ENCODE measurements at regions not wholly inside any gene's neighbourhood (a gene's known extent, or its start where the extent isn't known, plus 50 kb on each side); places are given as distances from the start of the nearest gene placed in this dataset.

DNA sequence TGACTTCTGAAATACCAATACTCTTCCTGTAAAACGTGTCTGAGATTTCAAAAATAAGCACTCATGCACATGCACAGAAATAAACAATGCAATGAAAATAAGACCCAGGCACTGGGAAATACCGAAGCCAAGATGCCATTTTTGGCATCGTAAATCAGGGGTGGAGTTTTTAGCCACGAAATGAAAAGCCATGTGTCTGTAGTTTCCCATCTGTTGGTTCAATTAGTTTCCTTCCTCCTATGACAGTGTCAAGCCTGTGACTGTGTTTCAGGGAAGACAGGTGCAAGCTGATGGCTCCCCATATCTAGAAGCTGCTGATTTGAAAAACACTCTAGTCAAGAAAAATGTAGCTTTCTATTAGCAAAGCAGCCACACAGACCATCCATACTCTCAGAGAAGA, 480.4 kb upstream of the CAMK1G start:
- TF ChIP-seq, protein P1, sequence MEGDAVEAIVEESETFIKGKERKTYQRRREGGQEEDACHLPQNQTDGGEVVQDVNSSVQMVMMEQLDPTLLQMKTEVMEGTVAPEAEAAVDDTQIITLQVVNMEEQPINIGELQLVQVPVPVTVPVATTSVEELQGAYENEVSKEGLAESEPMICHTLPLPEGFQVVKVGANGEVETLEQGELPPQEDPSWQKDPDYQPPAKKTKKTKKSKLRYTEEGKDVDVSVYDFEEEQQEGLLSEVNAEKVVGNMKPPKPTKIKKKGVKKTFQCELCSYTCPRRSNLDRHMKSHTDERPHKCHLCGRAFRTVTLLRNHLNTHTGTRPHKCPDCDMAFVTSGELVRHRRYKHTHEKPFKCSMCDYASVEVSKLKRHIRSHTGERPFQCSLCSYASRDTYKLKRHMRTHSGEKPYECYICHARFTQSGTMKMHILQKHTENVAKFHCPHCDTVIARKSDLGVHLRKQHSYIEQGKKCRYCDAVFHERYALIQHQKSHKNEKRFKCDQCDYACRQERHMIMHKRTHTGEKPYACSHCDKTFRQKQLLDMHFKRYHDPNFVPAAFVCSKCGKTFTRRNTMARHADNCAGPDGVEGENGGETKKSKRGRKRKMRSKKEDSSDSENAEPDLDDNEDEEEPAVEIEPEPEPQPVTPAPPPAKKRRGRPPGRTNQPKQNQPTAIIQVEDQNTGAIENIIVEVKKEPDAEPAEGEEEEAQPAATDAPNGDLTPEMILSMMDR (IDR thresholded peaks at IDR 0.05; ENCODE audit: unreplicated experiment), result no peak
- H3K4me3 Mint-ChIP-seq (ENCODE audit: low read depth), result no peak overlapping the region
- no peaks in the 10 kb centered on the region for H3K4me1 Mint-ChIP-seq (ENCODE audit: low read depth)
- H3K27ac Mint-ChIP-seq, result no peak overlapping the region
- H3K9me3 Mint-ChIP-seq (ENCODE audit: low read depth), result no peaks in the 10 kb centered on the region
- peaks cover 7% of the 10 kb centered on the region for H3K27me3 Mint-ChIP-seq
- DNase-seq (ENCODE audit: low spot score, unreplicated experiment), result no peak
- H3K36me3 Mint-ChIP-seq (ENCODE audit: insufficient read depth), result no peaks in the 10 kb centered on the region

DNA sequence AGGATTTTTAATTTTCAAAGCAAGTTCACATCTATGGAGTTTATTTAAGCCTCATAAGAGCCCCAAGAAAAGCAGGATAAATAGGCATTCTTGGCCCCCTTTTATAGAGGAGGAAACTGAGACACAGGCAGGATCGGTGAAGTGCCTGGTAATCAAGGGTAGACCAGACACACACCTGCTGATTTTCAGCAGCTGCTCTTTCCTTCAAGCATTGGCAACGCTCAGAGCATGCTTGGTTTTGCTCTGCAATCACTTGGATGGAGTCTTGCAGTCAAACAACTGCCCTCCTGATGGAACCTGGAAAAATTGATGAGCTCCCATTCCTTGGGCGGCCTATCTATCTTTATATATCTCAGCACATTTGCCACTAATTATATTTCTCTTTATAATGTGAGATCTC, 478.9 kb upstream of the CAMK1G start:
- Mint-ChIP-seq H3K4me3 (ENCODE audit: low read depth) (no peak overlapping the region), H3K4me1 (ENCODE audit: low read depth) (no peaks in the 10 kb centered on the region), H3K27ac (no peak overlapping the region), H3K36me3 (ENCODE audit: insufficient read depth) (no peaks in the 10 kb centered on the region), H3K9me3 (ENCODE audit: low read depth) (no peaks in the 10 kb centered on the region), H3K27me3 (peaks cover 7% of the 10 kb centered on the region)
- TF ChIP-seq, protein P1 (IDR thresholded peaks at IDR 0.05; ENCODE audit: unreplicated experiment), result no peak
- DNase-seq (ENCODE audit: low spot score, unreplicated experiment), result no peak

DNA sequence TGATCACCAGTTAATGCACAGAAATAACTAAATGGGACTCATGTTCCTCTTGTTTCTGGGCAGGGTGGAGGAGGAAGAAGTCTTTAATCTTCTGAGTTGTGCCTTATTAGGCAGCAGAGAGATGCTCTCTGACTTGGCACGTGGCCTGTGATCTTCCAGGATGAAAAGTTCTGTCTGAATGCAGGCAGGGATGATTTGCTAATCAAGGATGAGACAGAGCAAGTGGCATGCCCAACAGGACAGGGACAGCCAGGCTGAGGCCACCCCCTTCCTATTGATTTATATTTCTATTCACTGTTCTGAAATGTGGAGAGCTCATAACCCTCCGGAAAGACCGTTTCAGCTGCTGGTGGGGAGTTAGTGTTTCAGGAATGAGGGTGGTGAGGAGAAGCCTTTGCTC, 477.8 kb upstream of the CAMK1G start:
- Mint-ChIP-seq H3K9me3 (ENCODE audit: low read depth) (no peaks in the 10 kb centered on the region), H3K36me3 (ENCODE audit: insufficient read depth) (no peaks in the 10 kb centered on the region), H3K27ac (no peak overlapping the region), H3K4me3 (ENCODE audit: low read depth) (no peak overlapping the region), H3K4me1 (ENCODE audit: low read depth) (no peaks in the 10 kb centered on the region), H3K27me3 (peaks cover 7% of the 10 kb centered on the region)
- no peak for DNase-seq (ENCODE audit: low spot score, unreplicated experiment)
- TF ChIP-seq, protein P1 (IDR thresholded peaks at IDR 0.05; ENCODE audit: unreplicated experiment), result no peak

DNA sequence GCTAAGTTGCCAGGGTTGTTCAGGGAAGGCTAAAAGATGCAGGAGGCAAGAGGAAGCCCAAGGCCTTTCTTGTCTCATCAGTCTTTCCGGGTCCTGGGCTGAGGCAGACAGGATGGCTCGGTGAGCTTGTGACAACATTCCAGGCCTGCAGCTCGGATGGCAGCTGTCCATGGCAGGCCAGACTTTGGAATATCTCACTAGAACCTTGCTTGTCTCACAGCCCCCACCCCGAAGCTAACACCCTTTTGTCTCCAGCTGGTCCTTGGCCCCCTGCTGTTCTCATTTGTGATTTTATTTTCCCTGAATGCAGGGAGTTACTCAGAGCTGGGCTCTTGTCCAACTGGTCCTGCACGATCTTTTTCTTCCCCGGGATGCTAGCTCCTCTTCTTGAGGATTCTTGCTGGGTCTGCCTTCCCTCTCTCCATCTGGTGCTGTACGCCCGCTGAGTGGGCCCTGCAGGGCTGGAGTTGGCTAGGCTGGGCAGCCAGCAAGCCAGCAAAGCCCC, 477.2 kb upstream of the CAMK1G start:
- no peaks in the 10 kb centered on the region for H3K9me3 Mint-ChIP-seq (ENCODE audit: low read depth)
- H3K27me3 Mint-ChIP-seq, result peaks cover 7% of the 10 kb centered on the region
- no peak overlapping the region for H3K4me3 Mint-ChIP-seq (ENCODE audit: low read depth)
- no peak overlapping the region for H3K27ac Mint-ChIP-seq
- no peaks in the 10 kb centered on the region for H3K4me1 Mint-ChIP-seq (ENCODE audit: low read depth)
- TF ChIP-seq, protein P1 (IDR thresholded peaks at IDR 0.05; ENCODE audit: unreplicated experiment), result no peak
- DNase-seq (ENCODE audit: low spot score, unreplicated experiment), result no peak
- no peaks in the 10 kb centered on the region for H3K36me3 Mint-ChIP-seq (ENCODE audit: insufficient read depth)

DNA sequence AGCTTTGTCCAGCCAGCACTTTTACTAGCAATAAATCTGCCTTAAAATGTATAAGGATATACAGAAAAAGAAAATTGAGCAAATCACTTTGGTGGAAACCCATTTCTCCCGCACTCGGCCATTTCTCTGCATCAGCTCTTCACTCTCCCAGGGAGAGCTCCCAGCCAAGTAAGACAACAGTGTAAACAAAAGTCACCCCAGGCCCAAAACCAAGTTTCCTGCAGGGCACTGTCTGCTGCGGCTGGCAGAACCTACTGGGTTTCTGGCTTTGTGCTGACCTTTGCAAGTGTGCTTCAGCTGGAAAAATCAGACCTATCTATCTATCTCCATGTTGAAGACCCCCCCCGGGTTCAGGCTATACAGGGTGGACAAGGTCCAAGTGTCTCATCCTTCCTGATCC, 476.7 kb upstream of the CAMK1G start:
- H3K4me3 Mint-ChIP-seq (ENCODE audit: low read depth), result no peak overlapping the region
- DNase-seq (ENCODE audit: low spot score, unreplicated experiment), result no peak
- TF ChIP-seq, protein P1 (IDR thresholded peaks at IDR 0.05; ENCODE audit: unreplicated experiment), result no peak
- H3K27me3 Mint-ChIP-seq, result peaks cover 7% of the 10 kb centered on the region
- no peak overlapping the region for H3K27ac Mint-ChIP-seq
- no peaks in the 10 kb centered on the region for H3K4me1 Mint-ChIP-seq (ENCODE audit: low read depth)
- H3K9me3 Mint-ChIP-seq (ENCODE audit: low read depth), result no peaks in the 10 kb centered on the region
- H3K36me3 Mint-ChIP-seq (ENCODE audit: insufficient read depth), result no peaks in the 10 kb centered on the region
